ENCODE measurements at regions not wholly inside any gene's neighbourhood (a gene's known extent, or its start where the extent isn't known, plus 50 kb on each side); places are given as distances from the start of the nearest gene placed in this dataset.

- 24 to 48% methylated on average over 7 of the region's 7 CpGs for WGBS, 2 donors
- no peak for TF ChIP-seq POLR2A (IDR thresholded peaks at IDR 0.05)
- TF ChIP-seq CTCF (IDR thresholded peaks at IDR 0.05): no peak
These were observed 129.4 kb downstream of the RPAP3 start for GRCh38 chr12:47576289-47576945.

GRCh38 chr12:47574252-47575021 lies 131.4 kb downstream of the RPAP3 start:
- no peaks in the 10 kb centered on the region for H3K36me3 ChIP-seq (ENCODE audit: low read depth, missing control alignments)
- H3K27ac ChIP-seq: no peak overlapping the region
- H3K4me1 ChIP-seq: no peaks in the 10 kb centered on the region
- no peak for DNase-seq
- H3K9me3 ChIP-seq: no peaks in the 10 kb centered on the region
- TF ChIP-seq CTCF (IDR thresholded peaks at IDR 0.05) (no peak), POLR2A (IDR thresholded peaks at IDR 0.05) (no peak)
- no peak overlapping the region for H3K4me3 ChIP-seq
- no peaks in the 10 kb centered on the region for H3K27me3 ChIP-seq
- intact Hi-C loops (cut with DNase I; ENCODE audit: low total_unique reads): no loop called here
- WGBS, 2 donors: 88 to 90% methylated on average over 1 of the region's 1 CpG

More at GRCh38 chr12:47576289-47576945, 129.4 kb downstream of the RPAP3 start:
- Histone ChIP-seq H3K36me3 (ENCODE audit: low read depth, missing control alignments) (no peaks in the 10 kb centered on the region), H3K9me3 (no peaks in the 10 kb centered on the region), H3K4me3 (no peak overlapping the region), H3K27me3 (no peaks in the 10 kb centered on the region), H3K4me1 (no peaks in the 10 kb centered on the region), H3K27ac (no peak overlapping the region)
- peak; percentile 48 for DNase-seq
- intact Hi-C loops (cut with DNase I; ENCODE audit: low total_unique reads): no loop called here

DNA sequence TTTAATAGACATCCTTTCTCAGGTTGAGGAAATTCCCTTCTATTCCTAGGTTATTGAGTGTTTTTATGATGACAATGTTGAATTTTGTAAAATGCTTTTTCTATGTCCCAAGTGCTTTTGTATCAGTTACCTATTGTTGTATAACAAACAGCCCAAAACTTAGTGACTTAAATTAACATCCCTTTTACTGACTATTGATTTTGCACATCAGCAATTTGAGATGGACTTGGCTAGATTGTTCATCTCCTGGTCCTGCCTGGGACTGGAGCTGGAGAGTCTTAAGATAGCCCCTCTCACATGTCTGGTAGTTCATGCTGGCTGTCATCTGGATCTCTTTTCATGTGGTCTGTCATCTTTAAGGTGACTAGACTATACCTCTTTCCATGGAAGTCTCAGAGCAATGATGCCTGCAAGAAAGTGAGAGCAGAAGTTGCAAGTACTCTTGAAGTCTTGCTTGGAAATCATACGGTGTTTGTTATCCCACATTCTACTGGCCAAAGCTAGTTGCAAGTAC lies 132.6 kb downstream of the RPAP3 start:
- no peaks in the 10 kb centered on the region for H3K36me3 ChIP-seq (ENCODE audit: low read depth, missing control alignments)
- H3K4me1 ChIP-seq: no peaks in the 10 kb centered on the region
- H3K4me3 ChIP-seq: no peak overlapping the region
- WGBS, 2 donors: 79 to 82% methylated on average over 1 of the region's 1 CpG
- no peak overlapping the region for H3K27ac ChIP-seq
- no peak for DNase-seq
- intact Hi-C loops (cut with DNase I; ENCODE audit: low total_unique reads): no loop called here
- no peaks in the 10 kb centered on the region for H3K27me3 ChIP-seq
- no peaks in the 10 kb centered on the region for H3K9me3 ChIP-seq
- TF ChIP-seq CTCF (IDR thresholded peaks at IDR 0.05) (no peak), POLR2A (IDR thresholded peaks at IDR 0.05) (no peak)

DNA sequence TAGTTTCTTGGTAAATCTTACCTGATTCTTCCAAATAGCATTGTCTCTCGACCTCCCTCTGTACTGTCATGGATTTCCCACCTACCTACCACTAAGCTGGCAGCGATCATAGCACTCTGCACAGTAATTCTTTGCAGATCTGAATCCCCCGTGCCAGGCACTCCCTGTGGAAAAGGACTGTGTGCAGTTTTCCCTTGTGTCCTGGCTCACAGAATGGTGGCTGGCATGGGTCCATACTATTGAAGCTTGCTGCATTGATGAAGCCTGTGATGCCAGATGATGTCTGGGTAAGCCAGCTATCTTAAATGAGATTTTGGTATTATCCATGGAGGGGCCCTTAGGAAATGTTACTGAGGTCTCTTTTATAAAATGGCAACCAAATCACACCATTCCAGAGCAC lies 135.7 kb downstream of the RPAP3 start:
- H3K9me3 ChIP-seq: no peaks in the 10 kb centered on the region
- H3K4me1 ChIP-seq: no peaks in the 10 kb centered on the region
- no peak for TF ChIP-seq CTCF (IDR thresholded peaks at IDR 0.05)
- no peak for TF ChIP-seq POLR2A (IDR thresholded peaks at IDR 0.05)
- H3K27me3 ChIP-seq: no peaks in the 10 kb centered on the region
- no peak overlapping the region for H3K4me3 ChIP-seq
- intact Hi-C loops (cut with DNase I; ENCODE audit: low total_unique reads): no loop called here
- H3K27ac ChIP-seq: no peak overlapping the region
- DNase-seq: no peak
- WGBS, 2 donors: 78% methylated on average over 3 of the region's 3 CpGs
- H3K36me3 ChIP-seq (ENCODE audit: low read depth, missing control alignments): no peaks in the 10 kb centered on the region
